GM21786 (cell line): ENCODE measurements at regions not wholly inside any gene's neighbourhood (a gene's known extent, or its start where the extent isn't known, plus 50 kb on each side); places are given as distances from the start of the nearest gene placed in this dataset.
"Not testable (repeated sequence)": the region's sequence is repeated elsewhere in the genome, so short reads cannot be mapped to it uniquely, and the experiment has no call there.

Experiments
- ATAC-seq: cut with Tn5 transposase; IDR thresholded peaks from one replicate; pipeline ENCODE4 v1.9.1; 2021; ENCODE audit not compliant: unreplicated experiment

DNA sequence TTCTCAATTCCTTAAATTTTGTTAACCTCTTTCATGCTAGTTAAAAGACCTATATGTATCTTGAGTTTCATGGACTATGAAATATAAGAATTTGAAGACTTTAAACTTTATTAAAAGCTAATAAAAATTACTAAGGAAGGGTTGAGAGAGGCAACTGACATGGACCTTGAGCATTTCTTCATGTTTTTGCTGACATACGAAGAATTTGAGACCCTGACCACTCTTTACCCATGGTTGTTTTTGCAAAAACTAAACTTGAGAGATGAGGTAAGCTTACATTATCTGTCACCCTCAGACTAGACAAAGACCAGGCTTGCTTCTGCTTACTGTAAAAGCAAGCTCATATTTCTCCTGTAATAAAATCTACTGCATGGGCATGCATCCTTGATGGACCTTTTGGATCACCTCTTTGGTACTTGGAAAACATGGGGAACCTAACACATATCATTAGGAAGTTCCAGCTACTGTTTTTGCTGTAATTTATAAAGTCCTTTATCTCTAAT is 338.2 kb upstream of the PABPC4L start:
- no peak for ATAC-seq

DNA sequence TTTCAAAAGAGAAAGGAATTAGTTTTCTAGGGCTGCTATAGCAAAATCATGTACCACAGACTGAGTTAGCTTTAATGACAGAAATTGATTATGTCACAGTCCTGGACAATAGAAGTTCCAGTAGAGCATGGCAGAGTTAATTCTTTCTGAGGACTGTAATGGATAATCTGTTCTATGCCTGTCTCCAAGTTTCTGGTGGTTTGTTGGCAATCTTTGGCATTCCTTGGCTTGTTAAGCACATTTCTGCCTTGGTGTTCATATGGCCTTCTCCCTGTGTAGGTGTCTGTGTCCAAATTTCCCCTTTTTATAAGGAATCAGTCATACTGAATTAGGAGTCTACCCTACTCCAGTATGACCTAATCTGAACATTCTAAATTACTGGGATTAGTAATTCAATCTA is 336.1 kb upstream of the PABPC4L start:
- no peak for ATAC-seq

DNA sequence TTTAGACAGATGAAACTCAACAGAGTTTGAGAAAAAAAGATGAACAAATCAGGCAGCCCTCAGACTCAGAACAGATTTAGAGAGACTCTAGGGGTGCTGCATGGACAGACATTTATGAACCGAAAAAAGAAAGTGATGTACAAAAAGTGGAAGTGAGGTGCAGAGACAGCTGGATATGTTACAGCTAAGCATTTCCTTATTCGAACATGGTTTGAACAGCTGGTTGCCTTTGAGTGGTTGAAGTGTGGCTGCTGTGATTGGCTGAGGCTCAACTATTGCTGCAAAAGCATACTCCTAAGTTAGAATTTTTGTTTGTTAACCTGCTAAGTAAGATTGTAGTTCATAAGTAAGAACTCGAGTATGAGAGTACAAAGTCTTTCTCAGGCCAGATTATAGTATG is 331.5 kb upstream of the PABPC4L start:
- peak; percentile 88 for ATAC-seq

DNA sequence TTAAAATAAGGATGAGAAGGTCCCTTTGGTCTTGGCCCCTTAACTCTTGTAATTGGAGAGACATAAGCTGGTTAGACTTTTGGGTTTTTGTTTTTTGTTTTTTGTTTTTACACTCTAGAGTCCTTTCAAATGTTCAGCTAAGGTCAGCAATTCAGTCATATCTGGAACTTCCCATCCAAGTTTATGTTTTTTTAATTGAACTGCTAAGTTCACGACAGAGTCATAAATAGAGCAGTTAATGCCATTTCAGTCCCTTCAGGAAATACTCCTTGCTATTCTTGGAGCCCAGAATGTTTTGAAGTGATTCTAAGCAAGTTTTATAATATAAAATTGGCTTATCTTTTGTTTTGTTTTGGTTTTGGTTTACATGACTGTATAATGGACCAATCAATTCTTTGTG is 329.4 kb upstream of the PABPC4L start:
- no peak for ATAC-seq

DNA sequence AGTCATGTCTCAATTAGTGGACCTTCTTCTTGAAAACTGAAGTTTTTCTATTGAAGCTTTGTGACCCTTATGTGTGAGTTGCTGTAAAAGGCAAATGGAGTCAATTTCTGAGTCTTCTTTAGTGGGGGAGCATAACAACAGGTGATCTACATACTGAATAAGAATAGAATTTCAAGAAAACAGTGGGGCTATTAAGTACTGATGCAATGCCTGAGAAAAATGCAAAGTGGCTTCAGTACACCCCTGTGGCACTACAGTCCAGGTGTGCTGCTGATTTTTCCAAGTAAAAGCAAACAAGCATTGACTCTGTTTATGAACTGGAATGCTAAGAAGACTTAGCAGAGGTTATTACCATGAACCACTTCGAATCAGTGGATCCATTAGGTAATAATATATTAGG is 328.0 kb upstream of the PABPC4L start:
- no peak for ATAC-seq

DNA sequence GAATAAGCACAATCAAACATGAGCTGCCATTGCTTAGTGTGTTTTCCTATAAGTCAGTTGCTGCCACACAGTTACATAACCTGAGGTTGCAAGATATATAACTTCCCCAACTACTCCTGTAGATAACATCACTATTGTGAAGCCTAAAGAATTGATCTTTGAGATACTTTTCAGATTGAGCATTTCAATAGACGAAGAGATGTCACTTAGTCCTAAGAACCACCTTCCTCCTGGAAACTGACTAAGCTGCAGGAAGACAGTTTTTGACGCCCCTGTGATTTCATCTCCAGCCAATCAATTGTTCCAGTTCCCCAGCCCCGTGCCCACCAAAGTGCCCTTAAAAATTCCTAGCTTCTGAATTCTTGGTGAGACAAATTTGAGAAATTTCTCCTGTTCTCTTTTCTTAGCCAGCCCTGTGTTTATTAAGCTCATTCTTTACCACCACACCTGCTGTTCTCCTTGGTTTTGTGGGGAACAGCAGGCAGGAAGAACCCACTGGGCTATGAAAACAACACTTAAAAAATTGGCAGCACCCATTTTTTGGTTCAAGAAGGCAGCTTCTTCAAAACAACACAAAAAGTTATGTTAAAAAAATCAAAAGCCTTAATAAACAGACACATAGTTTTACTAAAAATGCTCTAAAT is 317.1 kb upstream of the PABPC4L start:
- no peak for ATAC-seq

DNA sequence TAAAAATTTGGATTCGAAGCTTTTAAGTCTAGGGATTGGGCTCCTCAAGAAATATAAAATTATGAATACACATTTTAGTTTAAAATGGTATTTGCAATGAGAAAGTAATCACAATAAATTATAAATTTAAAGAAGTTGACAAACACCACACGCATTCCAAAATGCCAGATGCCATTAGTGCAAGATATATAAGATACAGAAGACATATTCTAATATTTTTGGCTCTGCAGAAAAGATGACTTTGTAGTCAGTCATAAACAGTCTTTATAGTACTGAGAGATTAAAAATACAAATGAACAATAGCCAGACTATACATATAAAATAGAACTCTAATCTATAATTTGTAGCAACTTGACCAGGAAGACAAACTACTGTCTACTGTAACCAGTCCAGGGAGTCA is 309.0 kb upstream of the PABPC4L start:
- ATAC-seq, result no peak

DNA sequence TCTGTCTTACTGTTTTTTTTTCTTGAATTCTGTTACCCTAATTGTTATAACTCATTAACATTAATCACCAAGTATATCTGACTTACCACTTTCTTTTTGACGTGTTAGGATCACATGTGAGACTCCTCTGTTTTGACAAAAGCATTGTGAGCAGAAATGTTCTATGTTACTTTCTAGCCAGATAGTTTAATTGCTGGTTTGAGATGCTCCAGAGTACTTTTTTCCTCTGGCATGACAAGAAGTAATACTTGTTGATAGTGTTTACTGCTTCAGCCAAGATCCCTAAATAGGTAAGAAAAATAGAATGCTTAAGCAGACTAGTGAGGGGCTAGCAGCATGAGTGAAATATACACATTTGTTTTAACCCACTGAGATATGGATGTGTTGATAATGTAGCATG is 303.9 kb upstream of the PABPC4L start:
- no peak for ATAC-seq

DNA sequence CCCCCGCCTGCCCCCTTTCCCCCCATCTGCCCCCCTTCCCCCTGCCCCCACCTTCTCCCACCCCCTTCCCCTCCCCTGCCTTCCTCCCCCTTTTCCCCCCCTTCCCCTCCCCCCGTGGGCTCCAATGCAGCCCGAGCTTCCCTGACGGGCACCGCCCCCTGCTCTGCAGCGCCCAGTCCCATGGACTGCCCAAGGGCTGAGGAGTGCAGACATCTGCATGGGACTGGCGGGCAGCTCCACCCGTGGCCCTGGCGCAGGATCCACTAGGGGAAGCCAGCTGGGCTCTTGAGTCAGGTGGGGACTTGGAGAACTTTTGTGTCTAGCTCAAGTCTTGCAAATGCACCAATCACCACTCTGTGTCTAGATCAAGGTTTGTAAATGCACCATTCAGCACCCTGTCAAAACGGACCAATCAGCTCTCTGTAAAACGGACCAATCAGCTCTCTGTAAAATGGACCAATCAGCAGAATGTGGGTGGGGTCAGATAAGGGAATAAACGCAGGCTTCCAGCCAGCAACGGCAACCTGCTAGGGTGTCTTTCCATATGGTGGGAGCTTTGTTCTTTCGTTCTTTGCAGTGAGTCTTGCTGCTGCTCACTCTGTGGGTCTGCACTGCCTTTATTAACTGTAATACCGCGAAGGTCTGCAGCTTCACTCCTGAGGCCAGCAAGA is 300.5 kb upstream of the PABPC4L start:
- no peak for ATAC-seq

DNA sequence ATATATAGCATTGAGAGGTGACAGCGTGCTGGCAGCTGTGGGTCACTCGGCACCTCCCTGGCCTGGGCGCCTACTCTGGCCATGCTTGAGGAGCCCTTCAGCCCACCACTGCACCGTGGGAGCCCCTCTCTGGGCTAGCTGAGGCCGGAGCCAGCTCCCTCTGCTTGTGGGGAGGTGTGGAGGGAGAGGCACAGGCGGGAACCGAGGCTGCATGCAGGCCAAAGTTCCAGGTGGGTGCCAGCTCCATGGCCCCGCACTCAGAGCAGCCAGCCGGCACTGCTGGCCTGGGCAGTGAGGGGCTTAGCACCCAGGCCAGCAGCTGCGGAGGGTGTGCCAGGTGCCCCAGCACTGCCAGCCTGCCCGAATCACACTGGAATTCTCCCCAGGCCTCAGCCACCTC is 299.9 kb upstream of the PABPC4L start:
- ATAC-seq, result not testable (repeated sequence)

DNA sequence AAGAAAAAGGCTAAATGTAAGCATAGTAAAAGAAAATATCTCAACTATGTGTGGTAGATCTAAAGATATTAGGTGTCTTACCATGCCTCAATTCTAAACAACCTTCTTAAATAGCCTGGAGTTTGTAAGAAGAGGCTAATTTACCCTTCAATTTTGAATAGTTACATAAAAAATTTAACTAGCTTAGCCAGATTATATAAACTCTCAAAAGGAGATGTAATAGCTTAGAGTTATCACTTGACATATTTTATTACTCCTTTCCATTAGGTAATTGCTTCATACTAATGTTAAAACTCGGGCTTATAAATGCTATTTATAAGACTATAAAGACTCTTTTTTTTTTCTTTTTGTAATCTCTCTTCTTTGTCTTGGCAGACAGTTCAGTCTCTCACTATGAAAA is 297.5 kb upstream of the PABPC4L start:
- no peak for ATAC-seq

DNA sequence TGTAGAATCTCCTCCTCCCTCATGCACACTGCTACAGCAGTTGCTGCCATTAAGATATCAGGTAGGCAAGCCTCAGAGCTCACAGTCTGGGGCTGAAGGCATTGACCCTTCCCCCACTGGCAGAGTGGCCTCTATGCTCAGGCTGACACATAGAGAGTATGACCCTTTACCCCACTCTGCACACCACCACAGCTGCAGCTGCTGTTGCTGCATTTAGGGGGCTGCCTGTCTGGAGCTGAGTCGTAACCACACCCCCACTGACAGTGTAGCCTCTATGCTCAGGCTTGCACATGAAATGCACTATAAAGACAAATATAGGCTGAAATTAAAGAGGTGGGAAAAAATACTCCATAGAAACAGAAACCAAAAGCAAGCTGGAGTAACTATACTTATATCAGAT is 289.3 kb upstream of the PABPC4L start:
- ATAC-seq, result peak; percentile 31

DNA sequence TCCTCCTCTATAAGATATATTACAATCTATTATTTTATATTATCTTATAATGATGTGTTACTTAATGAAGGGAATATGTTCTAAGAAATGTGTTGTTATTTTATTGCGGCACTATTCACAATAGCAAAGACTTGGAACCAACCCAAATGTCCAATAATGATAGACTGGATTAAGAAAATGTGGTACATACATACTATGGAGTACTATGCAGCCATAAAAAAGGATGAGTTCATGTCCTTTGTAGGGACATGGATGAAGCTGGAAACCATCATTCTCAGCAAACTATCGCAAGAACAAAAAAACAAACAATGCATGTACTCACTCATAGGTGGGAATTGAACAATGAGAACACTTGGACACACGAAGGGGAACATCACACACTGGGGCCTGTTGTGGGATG is 281.9 kb upstream of the PABPC4L start:
- not testable (repeated sequence) for ATAC-seq

DNA sequence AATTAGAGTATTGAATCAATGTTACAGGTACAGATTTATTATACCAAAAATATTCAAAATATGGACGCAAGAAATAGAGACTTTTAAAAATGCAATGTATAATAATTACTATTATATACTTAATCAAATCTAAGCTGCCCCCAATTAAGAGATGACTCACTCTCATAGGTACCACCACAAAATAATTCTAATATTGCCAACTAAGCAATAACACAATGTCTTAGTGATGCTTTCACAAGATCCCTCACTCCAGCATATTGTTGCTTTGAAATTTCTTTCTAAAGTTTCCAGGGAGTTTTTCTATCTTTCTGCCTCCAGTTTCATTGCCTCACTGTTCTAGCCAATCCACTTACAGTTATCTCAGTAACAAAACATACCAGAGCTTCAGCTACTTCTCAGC is 270.0 kb upstream of the PABPC4L start:
- ATAC-seq, result no peak

DNA sequence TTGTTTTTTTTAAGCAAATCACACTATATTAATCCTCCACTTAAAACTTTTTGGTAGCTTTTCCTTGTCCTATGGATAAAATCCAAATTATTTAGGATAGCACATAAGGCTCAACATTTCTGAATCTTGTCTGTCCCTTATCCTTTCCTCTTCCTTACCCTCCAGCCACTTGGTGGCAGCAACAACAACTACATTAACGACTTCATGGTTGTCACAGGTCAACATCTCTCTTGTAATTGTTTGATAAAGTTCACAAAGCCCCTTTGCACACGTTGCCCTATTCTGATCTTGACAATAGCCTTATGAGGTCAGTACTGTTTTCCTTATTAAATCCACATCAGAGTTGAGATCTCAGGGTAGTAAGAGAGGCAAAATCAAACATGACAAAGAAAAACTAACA is 269.0 kb upstream of the PABPC4L start:
- peak; percentile 62 for ATAC-seq

DNA sequence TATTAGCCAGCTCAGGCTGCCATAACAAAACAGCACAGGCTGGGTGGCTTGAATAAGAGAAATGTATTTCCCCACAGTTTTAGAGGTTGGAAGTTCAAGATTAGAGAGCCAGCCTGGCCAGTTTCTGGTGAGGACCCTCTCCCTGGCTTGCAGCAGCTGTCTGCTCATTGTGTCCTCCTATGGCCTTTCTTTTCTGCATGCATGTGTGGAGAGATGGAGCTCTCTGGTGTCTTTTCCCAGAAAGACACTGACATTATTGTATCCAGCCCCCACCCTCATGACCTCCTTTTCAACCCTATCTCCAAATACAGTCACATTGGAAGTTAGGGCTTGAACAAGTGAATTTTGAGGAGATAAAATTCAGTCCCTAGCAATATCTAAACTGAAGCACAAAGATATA is 263.8 kb upstream of the PABPC4L start:
- no peak for ATAC-seq

DNA sequence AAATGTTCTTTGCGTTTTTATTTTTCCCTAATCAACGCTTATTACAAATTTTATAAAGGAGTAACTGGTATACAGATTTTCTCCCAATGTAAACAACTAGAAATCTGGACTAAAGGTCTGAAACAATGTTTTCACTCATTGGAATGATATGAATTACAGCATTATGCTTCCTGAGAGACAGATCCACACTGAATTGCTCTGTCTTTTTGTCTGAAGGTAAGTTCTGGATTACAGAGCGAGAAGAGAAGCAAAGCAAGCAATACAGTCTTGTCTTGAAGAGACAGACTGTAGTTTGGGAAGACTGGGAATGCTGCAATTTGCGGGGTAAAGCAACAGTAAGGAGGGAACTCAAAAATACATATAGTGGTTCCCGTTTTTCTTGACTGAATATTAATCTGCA is 262.2 kb upstream of the PABPC4L start:
- ATAC-seq, result no peak

DNA sequence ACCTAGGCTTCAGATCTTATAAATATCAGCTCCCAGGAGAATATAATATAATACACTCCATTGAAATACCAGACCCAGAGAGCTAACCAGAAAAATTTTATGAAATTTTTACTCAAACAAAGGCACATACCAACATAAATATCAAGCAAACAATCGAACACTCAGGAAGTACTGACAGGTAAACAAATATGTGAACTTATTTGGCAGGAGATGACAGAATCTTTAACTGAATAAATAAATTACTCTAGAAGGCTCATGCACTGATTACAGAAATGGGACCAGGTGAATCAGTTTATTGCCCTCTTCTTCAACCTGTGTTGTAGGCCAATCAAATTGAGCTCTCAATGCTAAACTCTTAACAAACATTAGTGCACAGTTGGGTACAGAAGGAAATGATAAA is 225.2 kb upstream of the PABPC4L start:
- ATAC-seq, result no peak

DNA sequence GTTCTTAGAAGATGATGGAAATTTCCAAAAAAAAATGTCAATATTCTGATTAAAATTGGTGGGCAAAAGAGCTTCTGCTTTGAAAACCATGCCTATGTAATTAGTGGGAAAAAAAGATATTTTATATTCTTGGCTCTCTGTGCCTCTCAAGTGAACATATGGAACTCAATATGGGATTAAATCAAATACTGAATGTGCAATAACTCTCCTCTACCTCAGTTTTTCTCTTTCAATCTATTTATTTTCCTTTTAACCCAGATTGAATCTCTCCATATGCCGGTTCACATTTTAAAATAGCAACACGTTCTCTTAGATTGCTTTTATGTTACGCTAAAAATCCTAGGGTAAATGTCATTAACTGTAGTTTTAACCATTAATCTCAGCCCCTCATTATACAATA is 224.2 kb upstream of the PABPC4L start:
- no peak for ATAC-seq

DNA sequence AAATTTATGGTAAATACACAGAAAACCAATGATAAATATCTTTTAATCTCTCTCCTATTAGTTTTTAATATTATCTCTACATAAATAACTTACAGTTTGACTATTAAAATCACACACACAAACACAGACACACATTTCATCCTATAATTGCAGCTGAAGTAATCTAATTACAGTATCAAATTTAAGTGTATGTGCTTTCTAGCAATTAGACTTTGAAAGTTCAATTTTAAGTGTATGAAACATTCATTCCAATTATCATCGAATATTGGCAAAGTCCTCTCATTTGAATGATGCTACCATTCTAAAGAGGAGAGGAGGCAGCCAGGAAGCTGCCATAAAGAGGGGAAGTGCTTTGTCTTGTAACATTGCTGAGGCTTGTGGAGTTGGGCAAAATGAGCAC is 221.2 kb upstream of the PABPC4L start:
- no peak for ATAC-seq

DNA sequence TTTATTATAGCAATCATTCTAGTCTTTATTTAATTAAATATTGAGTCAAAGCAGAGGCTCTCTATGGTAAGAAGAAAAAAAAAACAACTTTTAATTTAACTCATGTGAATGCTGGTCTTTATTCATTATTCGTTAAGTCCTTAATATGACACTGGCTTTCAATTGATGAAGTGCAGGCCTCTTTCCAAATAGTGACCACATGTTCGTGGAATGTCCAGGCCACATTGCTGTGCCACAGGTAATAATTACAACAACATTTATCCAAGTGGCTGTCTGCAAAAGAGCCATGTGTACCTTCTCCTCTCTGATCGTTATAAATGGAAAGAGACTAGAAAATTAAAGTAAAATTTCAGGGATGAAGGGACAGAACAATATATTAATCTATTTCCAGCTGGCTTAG is 220.1 kb upstream of the PABPC4L start:
- ATAC-seq, result no peak

DNA sequence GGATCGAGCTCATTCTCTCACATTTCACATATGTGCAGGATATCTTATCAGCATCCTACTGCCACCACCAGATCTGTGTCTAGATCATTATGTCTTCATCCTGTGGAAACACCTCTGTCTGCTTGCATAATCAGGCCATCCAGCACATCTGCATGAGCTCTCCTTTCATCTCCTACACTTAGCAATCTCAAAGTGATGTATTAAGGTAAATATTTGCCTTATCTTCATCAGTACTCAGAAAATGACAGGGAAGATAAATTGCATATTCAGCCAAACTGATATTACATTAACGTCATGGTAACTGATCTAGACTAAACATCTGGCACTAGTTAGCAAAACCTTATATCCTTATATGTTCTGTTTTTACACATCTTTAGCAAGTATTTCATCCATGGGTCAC is 207.3 kb upstream of the PABPC4L start:
- ATAC-seq, result no peak

DNA sequence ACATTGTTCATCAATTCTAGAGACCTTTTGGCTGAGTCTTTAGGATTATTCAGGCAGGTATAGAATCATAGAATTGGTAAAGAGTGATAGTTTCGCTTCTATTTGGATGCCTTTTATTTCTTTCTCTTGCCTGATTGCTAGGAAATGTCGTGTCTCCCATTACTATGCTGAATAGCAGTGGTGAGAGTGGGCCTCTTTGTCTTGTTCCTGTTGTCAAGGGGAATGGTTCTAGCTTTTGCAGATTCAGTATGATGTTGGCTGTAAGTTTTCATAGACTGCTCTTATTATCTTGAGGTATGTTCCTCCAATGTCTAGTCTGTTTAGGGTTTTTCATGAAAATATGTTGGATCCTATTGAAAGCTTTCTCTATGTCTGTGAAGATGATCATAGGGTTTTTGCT is 200.2 kb upstream of the PABPC4L start:
- ATAC-seq, result no peak
